ENCODE measurements at regions not wholly inside any gene's neighbourhood (a gene's known extent, or its start where the extent isn't known, plus 50 kb on each side); places are given as distances from the start of the nearest gene placed in this dataset.

DNA sequence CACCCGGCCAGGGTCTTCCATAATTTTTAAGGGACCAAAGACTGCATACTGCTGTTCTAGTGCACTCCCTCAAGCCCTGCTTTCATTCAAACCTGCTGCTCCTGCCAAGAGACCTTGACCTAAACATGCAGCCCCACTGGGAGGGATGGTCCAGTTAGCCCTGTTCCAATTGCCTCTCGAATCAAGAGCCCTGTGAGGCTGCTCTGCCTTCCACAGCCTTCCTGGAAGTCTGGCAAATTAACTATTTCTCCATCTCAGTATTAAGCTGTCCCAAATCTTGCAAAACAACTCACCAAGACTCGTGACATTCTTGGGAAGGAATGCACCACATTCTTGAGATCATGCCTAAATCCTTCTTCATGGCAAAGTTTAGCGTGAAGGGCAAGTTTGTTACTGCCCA, 231.3 kb downstream of the C1orf94 start:
- DNase-seq (ENCODE audit: low spot score) = no peak

DNA sequence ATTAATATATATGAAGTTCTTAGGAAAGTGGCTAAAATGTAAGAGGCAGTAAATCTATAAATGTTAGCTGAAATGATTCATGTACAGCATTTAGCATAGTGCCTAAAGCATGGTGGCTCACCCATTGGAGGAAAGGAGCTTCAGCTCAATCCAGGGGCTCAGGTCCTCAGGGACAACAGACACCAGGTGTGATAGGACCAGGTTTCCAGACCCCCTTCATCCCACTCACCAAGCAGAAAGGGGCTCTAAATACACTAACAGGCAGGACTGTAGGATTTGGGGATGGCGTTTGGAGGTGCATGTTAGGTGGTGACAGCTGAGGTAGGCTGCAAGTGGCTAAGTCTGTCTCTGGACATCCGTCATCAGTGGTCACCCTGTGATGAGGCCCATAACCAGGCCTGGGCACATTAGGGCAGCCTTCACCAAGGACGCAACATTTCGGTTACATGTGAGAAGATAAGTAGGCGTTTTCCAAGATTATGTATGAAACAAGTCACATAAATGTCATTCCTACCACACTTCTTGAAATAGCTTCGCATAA, 233.1 kb downstream of the C1orf94 start:
- no peak for DNase-seq (ENCODE audit: low spot score)

DNA sequence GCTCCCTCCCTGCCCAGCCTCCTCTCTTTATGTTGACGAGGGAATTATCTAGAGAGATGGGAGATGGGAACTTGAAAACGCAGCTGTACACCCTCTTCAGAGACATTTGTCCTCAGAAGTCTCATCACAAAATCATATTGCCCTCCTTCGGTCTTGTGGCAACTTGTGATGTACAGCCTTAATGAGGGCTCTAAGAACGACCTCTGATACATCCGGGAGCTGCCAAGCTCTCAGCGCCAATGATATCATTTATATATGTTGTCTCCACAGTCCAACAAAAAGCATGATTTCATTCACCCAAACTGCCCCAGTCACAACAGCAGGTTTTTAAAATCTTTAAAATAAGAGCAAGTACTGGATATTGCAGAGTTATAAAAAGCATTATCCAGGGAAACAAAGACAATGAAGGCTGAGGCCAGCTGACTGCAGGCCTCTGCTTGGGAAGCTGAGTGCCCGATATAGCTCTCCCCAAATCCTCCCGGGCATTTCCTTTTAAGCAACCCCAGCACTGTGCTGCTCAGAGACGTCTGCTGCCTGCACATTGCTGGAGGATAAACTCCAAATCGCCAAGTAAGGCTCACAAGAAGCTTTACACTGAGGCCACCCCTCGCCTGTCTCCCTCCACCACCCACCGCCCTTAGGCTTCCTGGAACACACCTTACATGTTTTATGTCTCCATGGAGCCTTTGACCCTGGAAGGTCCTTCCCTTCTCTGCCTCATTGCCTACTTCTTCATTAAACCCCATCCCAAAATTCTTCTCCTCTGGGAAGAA, 236.1 kb downstream of the C1orf94 start:
- DNase-seq (ENCODE audit: low spot score) = peak; percentile 62

DNA sequence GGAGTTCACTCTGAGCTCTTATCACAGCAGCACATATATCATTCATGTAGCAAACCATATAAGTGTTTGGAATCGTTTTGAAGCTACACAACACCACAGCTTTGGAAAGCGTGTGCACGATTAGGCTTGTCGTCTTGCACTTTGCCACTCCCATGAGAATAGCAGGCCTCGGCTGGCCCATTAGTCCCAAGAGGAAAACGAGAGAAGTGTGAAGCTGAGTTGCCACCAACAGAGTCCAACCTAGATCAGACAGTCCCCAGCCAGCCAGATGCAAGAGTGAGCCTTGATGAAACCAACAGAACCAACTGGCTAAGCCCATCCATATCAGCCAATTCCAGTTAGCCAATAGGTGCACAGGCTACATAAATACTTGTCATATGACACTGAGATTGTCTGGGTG, 238.4 kb downstream of the C1orf94 start:
- DNase-seq (ENCODE audit: low spot score) = no peak

DNA sequence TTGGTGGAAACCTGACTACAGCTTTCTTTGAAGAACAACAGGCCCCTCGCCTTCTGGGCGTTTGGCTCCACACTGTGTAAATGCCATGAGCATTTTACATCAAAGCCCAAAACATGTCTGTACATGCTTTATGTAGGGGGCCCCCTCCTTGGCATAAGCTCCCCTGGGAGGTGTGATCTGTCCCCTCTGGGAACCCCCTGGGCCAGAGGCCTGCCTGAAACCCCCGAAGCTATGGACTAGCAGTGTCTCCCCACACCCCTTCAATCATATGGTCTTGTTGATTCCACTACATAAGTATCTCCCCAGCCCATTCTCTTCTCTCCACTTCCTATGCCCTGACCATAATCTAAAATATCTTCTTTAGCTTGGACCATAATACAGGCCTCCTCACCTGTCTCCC, 241.5 kb downstream of the C1orf94 start:
- DNase-seq (ENCODE audit: low spot score) = no peak

DNA sequence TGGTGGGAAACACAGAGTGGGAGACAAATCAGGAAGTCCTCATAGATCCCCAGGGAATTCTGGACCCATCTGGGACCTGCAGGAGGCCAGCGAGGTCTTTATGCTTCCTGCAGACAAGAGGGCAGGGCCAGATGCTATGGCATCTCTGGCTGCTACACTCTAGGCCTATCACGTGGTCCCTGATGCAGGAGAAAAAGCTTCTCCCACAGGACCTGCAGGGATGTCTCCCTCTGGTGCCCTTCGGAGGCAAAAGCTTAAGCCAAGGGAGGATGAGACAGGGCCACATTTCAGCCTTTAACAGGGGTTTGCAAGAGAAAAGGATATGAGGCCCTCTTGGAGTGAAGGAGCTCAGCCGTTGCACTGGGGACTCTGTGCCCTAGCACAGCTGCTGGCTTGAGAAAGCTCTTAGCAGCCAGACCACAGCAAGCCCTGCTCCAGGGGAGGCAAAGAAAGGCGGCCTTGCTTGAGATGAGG, 243.0 kb downstream of the C1orf94 start:
- peak; percentile 43 for DNase-seq (ENCODE audit: low spot score)

DNA sequence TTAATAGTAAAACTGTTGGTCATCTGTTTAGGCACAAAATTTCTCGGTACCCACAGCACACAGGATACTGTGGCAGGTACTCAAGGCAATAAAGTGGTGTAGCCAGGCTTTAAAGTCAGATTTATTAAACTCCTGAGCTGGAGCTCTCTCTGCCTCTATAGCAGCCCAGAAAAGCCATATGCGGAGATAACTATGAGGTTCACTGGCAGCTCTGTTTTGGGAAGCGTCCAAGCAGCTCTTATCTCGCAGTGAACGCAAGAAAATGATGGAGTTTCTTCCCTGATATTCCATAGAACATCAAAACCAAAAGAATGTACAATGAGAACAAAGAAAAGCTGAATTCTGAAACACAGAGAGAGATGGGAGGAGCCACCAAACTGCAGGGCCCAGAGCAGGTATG, 248.3 kb downstream of the C1orf94 start:
- DNase-seq (ENCODE audit: low spot score) = peak; percentile 74

DNA sequence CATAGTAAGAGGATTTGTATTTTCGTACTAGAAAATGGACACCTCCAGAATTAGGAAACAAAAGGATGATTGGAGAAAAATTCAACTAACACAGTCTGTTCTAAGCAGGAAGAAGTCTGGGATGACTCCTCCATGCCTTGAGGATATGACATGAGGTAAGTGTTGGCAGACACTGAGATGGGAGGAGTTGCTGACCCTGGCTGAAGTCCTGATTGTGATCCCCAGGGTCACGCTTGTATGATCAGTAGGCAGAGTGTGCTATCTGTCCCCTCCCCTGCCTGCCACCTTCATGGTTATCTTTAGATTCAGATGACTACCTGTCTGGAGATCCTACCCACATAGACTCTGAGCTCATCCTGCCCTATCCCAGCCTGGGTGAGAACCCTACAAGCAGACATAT, 249.1 kb downstream of the C1orf94 start:
- DNase-seq (ENCODE audit: low spot score) = no peak

DNA sequence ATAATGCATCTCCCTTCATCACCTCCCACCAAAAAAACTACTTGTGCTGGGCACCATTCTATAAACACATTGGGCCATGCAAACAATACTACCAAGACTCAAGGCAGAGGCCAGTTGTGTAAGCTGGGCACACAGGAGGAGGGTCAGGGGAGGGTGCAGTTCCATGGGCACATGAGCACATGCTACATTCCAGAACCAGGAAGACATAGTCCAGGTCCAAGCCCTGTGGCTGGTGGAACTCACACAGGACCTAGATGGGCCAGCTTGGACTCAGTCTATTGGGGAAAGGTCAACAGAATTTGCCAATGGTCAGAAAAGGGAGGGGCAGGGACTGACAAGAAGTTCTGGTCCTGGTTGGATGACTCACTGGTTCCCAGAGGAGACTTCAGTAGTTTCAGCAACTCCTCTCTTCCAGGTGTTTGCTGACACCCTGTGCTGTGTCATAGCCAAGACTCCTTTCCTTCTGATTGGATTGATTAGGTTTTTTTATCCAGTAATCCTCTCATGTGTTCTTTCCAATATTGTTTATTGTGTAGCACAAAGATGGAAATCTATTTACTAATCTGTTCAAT, 249.7 kb downstream of the C1orf94 start:
- no peak for DNase-seq (ENCODE audit: low spot score)

DNA sequence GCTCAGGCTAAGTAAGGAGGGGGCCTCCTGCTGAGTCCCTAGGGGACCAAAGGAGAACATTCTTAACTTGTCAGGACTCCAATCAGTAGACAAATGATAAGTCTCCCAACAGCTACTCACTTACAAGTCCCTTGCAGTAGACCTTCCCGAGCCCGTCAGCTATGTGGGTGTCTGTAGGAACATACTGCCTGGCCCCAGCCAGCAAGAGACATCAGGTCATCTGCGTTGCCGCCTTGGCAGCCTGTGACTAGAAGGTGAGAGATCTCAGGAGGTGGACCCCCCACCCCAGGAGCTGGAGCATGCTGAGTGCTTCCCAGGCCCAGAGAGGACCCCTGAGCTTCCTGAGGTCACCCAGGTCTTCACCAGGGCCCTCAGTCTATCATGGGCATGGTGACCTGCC, 250.5 kb downstream of the C1orf94 start:
- DNase-seq (ENCODE audit: low spot score) = no peak

DNA sequence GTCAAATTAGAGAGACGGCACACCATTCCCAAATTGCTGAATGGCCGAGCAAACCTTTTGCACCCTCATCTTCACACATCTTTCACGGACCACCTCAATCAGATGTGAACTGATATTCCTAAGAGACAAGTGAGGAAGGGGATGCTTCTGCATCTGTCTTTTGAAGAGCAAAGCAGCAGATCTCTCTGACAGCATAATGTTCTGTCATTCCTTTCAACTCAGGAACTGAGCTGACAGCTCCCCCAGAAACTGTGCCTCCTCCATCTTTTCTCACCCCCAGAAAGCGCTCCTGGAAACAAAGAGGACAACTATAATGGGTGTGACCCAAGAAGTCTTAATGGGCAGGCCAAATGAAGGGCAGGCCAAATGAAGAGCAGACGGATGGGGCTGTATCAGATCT, 256.4 kb downstream of the C1orf94 start:
- no peak for DNase-seq (ENCODE audit: low spot score)

DNA sequence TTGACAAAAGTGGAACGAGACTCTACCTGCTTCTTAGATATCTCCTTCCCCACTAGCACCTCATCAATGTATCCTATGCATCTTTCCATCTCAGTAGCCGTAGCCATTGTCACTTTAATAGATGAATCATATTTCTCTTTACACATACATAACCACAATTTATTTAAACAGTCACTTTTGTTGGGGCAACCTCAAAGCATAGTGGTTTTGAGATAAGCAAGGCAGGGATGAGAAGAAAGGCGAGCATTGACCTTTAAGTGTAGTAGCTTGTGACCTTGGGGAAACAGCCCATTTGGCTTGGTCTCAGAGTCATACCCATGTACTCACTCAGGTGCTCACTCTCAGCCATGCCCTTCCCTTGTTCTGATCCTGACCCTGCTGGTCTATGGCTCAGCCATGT, 260.1 kb downstream of the C1orf94 start:
- DNase-seq (ENCODE audit: low spot score) = no peak

DNA sequence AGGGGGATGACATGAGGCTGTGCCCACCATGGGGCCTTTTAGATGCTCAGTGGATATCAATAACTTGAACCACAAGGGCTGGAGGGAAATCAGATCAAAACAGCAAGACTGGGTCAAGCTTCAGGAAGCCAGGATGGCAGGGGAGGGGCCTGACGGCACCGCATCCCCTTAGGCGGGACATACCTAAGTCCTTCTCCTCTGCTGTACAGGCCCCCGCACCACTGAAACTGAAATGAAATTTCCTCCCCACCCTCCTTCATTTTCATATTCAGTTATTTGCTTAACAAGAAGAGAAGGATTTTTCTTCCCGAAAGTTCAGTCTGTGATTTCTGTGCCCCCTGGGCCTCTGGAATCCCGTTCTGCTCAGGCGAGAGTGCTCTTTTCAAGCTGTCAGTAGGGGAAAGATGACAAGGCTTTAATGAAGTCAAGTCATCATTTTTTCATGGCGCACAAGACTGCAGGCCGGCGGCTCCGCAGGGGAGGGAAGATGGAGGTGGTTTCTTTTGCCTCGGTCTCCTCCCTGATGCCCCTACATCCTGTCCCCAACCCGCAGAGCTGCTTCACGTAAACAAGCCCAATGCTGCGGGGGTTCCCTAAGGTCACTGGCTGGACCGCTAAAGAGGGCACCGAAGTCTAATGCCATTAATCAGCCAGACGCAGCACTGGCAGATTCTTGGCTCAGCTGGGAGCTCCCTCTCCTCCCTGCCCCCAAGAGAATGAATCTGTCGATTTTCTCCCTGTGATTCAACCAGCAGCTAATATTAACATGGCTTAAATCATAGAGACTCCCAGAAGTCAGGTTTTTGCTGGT, 264.8 kb downstream of the C1orf94 start:
- DNase-seq (ENCODE audit: low spot score) = no peak

DNA sequence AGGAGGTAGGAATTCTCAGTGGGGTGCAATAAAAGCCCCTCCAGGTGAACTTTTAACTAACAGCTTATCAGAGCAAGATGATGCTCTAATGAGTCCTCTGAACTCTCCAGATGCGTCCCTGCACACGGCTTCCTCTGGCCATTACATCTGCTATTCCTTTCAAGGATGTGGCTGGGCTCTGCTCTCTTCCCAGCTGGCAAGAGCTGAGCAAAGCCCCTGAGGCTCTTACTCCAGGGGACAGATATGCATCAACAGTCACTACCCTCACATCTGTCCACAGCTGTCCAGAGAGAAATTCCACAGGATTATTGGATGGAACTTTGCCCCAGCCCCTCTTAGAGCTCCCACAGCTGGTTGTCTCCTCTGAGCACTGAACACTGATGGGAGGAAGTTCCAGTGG, 267.8 kb downstream of the C1orf94 start:
- no peak for DNase-seq (ENCODE audit: low spot score)

DNA sequence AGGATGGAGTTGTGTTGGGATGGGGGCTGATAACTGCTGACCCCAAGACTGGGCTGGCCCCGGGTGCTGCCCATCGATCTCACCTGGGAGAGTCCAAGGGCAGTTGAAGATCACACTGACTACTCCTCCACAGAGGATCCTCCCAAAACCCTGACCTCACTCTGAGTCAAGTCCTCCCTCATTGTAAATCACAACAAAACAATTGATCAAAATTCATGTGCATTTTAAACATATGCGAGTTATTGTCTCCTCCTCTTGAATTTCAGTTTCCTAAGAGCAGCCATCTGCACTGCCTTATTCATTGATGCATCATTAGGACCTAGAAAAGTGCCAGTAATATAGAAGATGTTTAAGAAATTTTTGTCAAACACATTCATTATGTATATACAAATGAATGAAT, 273.6 kb downstream of the C1orf94 start:
- no peak for DNase-seq (ENCODE audit: low spot score)

DNA sequence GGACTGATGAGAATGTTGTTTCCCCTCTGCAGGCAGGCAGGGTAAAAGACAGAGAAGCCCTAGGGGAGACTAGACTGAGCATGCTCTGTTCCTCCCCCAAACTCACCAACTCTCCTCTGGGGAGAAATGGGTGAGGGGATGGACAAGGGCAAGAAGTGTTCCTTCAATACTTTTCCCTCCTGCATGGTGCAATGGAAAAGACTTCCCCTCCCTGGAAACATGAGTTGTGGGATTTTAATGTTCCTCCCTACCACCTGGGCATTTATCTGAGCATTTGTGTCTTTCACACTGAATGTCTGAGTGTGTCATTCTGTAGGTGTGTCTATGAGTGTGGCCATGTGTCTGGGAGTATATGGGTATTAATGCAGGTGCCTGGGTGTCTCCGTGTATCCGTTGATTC, 275.7 kb downstream of the C1orf94 start:
- DNase-seq (ENCODE audit: low spot score) = no peak

DNA sequence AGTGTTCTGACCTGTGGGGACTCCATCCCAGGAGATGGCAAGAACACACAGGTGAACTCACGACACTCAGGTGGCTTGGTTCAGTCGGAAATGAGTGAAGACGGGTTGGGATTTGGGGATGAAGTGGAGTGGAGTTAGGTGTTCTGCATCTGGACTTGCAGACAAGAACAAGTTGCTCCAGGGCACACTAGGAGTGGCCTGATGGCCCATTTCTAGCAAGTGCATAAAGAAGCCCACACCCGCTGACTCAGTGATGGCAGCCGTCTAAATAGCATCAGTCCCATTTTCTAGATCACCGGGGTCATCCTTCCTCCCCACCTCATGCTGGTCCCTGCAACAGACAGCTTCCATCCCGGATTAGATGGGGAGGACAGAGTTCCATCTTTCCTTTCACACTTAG, 278.4 kb downstream of the C1orf94 start:
- DNase-seq (ENCODE audit: low spot score) = no peak

DNA sequence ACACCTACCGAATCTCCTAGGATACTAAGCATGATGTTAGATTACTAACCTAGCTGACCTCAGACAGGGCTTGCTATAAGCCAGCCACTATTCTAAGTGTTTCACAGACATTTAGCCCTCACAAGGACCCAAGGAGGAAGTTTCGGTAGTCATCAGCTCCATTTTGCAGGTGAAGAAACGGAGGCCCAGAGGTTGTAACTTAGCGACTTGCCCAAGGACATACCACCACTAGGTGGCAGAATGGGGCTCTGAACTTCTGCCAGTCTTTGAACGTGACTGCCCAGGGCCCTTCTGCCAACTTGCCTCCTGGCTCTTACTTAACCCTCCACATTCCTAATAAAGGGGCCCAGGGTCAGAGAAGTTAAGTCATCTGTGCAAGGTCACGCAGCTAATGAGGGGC, 283.5 kb downstream of the C1orf94 start:
- DNase-seq (ENCODE audit: low spot score) = peak; percentile 2

DNA sequence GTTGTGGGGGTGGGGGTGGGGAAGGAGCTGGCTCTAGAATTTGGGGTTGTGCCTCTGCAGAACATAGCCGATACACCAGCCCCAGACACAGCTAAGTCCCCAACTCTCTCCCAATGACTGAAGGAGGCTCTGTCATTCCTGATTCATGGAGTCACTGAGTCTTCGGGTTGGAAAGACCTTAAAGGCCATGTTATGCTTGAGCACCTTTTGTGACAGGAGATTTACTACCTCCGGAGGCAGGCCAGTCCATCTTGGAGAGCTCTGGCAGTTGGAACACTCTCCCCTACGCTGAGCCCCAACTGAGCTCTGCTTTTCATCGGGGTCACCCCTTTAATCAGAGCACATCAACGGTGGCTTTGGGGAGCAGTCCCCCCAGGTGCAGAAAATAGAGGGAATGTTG, 284.4 kb upstream of the GJB5 start:
- no peak for DNase-seq (ENCODE audit: low spot score)

DNA sequence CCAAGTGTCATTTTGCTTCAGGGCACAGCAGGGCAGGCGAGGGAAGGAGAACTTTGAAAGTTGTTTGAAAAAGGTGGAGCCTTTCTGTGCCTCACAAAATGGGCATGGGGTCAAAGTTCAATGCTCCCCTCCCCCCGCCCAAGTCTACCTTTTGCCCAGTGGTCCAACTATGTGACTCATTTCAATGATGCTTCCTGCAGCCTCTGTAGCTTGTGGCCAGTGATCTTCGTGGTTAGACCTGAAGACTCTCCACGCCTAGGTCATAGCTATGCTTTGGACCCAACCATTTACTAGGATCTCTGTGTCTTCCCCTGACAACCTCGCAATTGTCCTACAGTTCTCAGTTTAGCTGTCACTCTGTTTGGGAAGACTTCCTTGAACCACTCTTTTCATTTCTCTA, 280.3 kb upstream of the GJB5 start:
- no peak for DNase-seq (ENCODE audit: low spot score)

DNA sequence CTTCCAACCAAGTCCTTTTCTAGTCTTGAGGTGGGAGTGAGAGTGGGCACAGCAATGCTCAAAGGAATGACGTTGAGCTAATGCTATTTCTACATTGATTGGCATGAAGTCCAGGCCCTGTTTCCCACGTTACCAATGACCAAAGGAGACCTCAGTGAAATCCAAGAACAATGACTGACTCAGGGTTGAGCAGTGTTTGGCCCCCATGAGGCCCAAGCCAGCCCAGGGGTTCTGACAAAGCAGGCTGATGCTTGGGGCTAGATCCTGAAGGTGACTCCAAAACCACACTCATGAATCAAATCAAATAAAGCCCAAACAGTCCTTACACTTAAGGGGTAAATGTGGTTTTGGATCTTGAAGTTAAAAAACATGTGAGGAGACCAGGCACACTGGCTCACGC, 278.5 kb upstream of the GJB5 start:
- no peak for DNase-seq (ENCODE audit: low spot score)

DNA sequence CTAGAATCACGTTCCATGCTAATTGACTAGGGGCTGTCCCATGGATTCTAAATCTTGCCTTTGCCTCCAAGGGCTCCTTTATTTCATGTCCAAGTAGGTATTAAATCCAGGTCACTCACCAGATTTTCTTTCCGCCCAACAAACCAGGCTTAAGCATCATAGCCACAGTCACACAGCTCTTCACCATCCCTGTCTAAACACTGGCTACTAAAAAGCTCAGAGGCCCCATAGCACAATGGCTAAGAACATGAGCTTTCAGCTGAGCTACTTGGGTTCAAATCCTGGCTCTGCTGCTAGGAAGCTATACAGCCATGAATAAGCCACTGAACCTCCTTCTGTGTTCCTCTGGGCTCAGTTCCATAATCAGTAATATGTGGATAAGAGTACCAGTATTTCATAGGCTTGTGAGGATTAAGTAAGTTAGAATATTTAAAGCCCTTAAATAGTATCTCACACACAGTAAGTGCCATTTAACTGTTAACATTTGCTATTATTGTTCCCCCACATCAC, 277.2 kb upstream of the GJB5 start:
- DNase-seq (ENCODE audit: low spot score) = no peak

Measured in umbilical cord (tissue), 1 donor.